WTC11 (cell line): ENCODE measurements at regions not wholly inside any gene's neighbourhood (a gene's known extent, or its start where the extent isn't known, plus 50 kb on each side); places are given as distances from the start of the nearest gene placed in this dataset.

Experiments
- ATAC-seq: fragments of 200-7000 bp; cut with Tn5 transposase; 2 replicates; pipeline ENCODE4 v1.10.0; 2021; ENCODE audit warnings: mild to moderate bottlenecking, moderate library complexity
- CTCF ChIA-PET: fragments of 300-600 bp; sonication (Branson Sonifier 250); formaldehyde crosslinking; loops from one replicate; lab custom pipeline; 2021; ENCODE audit warnings: antibody characterized with exemption; lab: Charles Lee
- POLR2A ChIA-PET: fragments of 350-600 bp; sonication (Branson Sonifier 250); formaldehyde crosslinking; loops from one replicate; lab custom pipeline; 2021; ENCODE audit warnings: antibody characterized with exemption; lab: Charles Lee
- DNase-seq: peaks from one replicate; pipeline ENCODE4 v3.0.0; 2021; ENCODE audit warnings: low spot score
- H3K27ac Mint-ChIP-seq: 2 replicates; pipeline ENCODE4 v1.8.0; 2021; ENCODE audit warnings: mixed read lengths
- H3K27me3 Mint-ChIP-seq: 2 replicates; pipeline ENCODE4 v1.8.0; 2021; ENCODE audit warnings: low read depth, mild to moderate bottlenecking, moderate library complexity, mixed read lengths
- H3K36me3 Mint-ChIP-seq: 2 replicates; pipeline ENCODE4 v1.8.0; 2021; ENCODE audit warnings: mixed read lengths
- H3K4me1 Mint-ChIP-seq: 2 replicates; pipeline ENCODE4 v1.8.0; 2022; ENCODE audit warnings: mixed read lengths
- H3K4me3 Mint-ChIP-seq: 2 replicates; pipeline ENCODE4 v1.8.0; 2021; ENCODE audit warnings: mild to moderate bottlenecking, moderate library complexity, mixed read lengths
- H3K9me3 Mint-ChIP-seq: 2 replicates; pipeline ENCODE4 v1.8.0; 2021; ENCODE audit warnings: mixed read lengths
- CBFB ChIP-seq: sonication (generic); formaldehyde crosslinking; IDR thresholded peaks from 2 replicates; pipeline ENCODE4 v1.8.1; 2022; ENCODE audit warnings: mild to moderate bottlenecking, low read depth, missing genetic modification reagents
- GTF2I ChIP-seq: fragments of 250-450 bp; sonication (Bioruptor Pico); conservative IDR thresholded peaks from 2 replicates; pipeline ENCODE4 v1.4.0; 2021; ENCODE audit warnings: mild to moderate bottlenecking
- NR2C2 ChIP-seq: sonication (generic); formaldehyde crosslinking; IDR thresholded peaks from 2 replicates; pipeline ENCODE4 v1.8.0; 2022; ENCODE audit warnings: mild to moderate bottlenecking, missing genetic modification reagents
- RORB ChIP-seq: fragments of 250-450 bp; sonication (Bioruptor Pico); IDR thresholded peaks from 2 replicates; pipeline ENCODE4 v1.9.0; 2021; ENCODE audit warnings: mild to moderate bottlenecking
- SP1 ChIP-seq: sonication (generic); formaldehyde crosslinking; conservative IDR thresholded peaks from 2 replicates; pipeline ENCODE4 v1.8.1; 2022; ENCODE audit warnings: missing genetic modification reagents
- ZNF671 ChIP-seq: fragments of 250-450 bp; sonication (Bioruptor Pico); IDR thresholded peaks from 2 replicates; pipeline ENCODE4 v1.8.0; 2021; ENCODE audit warnings: mild to moderate bottlenecking
- TF ChIP-seq, protein P1 (sequence below): sonication (generic); formaldehyde crosslinking; IDR thresholded peaks from 2 replicates; pipeline ENCODE4 v1.8.1; 2023; ENCODE audit warnings: mild to moderate bottlenecking, missing genetic modification reagents
- TF ChIP-seq, protein P2 (sequence below): fragments of 250-450 bp; sonication (Bioruptor Pico); conservative IDR thresholded peaks from 2 replicates; pipeline ENCODE4 v1.9.0; 2021; ENCODE audit warnings: mild to moderate bottlenecking
- TF ChIP-seq, protein P3 (sequence below): sonication (generic); formaldehyde crosslinking; IDR thresholded peaks from 2 replicates; pipeline ENCODE4 v1.8.1; 2023; ENCODE audit warnings: mild to moderate bottlenecking, missing genetic modification reagents, borderline replicate concordance
- TF ChIP-seq, protein P4 (sequence below): sonication (generic); formaldehyde crosslinking; conservative IDR thresholded peaks from 2 replicates; pipeline ENCODE4 v1.8.1; 2022; ENCODE audit warnings: mild to moderate bottlenecking, missing genetic modification reagents
- TF ChIP-seq, protein P5 (sequence below): sonication (generic); formaldehyde crosslinking; IDR thresholded peaks from 2 replicates; pipeline ENCODE4 v1.8.1; 2023; ENCODE audit warnings: mild to moderate bottlenecking, moderate library complexity, missing genetic modification reagents
- TF ChIP-seq, protein P6 (sequence below): sonication (generic); formaldehyde crosslinking; IDR thresholded peaks from 2 replicates; pipeline ENCODE4 v1.8.1; 2022; ENCODE audit warnings: mild to moderate bottlenecking, moderate library complexity, missing genetic modification reagents
- TF ChIP-seq, protein P7 (sequence below): fragments of 200-600 bp; IDR thresholded peaks from 2 replicates; pipeline ENCODE4 v1.8.0; 2022; ENCODE audit warnings: antibody characterized with exemption
- TF ChIP-seq, protein P8 (sequence below): sonication (generic); formaldehyde crosslinking; IDR thresholded peaks from 2 replicates; pipeline ENCODE4 v1.8.0; 2022; ENCODE audit warnings: mild to moderate bottlenecking, missing genetic modification reagents

DNA sequence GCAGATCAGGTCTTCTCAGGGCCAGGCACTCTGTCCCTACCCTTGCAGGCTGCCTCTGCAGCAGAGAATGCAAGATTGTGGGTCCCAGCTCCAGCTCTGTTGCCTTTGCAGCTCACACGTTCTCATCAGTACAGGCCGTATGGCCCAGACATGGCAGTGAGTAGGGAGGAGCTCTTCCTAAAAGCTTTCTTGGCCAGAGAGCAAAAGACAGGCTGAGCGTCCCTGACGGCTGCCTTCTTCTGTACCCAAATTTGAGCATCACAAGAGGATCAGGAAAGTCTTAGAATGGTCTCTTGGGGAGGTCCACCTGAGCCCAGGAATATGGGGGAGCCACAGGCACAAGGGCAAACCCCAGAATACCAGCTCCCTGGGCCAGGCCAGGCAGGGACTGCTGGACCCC lies 266.3 kb upstream of the ZMIZ1 start:
- Mint-ChIP-seq H3K36me3 (no peaks in the 10 kb centered on the region), H3K9me3 (no peaks in the 10 kb centered on the region), H3K27ac (no peak overlapping the region), H3K4me3 (no peak overlapping the region), H3K27me3 (peaks cover 11% of the 10 kb centered on the region), H3K4me1 (peaks cover 4% of the 10 kb centered on the region; the same call in 1 of the 2 replicates)
- no peak for DNase-seq
- ChIA-PET CTCF (interaction anchor here (1.3 kb wide), 1 partner anchor 400 kb away, joined by 3 read pairs; no protein-coding TSS in a partner anchor), POLR2A (no interaction called here)
- ATAC-seq, result no peak
- TF ChIP-seq, protein P1, sequence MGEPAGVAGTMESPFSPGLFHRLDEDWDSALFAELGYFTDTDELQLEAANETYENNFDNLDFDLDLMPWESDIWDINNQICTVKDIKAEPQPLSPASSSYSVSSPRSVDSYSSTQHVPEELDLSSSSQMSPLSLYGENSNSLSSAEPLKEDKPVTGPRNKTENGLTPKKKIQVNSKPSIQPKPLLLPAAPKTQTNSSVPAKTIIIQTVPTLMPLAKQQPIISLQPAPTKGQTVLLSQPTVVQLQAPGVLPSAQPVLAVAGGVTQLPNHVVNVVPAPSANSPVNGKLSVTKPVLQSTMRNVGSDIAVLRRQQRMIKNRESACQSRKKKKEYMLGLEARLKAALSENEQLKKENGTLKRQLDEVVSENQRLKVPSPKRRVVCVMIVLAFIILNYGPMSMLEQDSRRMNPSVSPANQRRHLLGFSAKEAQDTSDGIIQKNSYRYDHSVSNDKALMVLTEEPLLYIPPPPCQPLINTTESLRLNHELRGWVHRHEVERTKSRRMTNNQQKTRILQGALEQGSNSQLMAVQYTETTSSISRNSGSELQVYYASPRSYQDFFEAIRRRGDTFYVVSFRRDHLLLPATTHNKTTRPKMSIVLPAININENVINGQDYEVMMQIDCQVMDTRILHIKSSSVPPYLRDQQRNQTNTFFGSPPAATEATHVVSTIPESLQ, result no peak
- TF ChIP-seq ZNF671 (CRISPR knock-in tag), result no peak
- TF ChIP-seq SP1 (CRISPR knock-in tag), result no peak
- TF ChIP-seq GTF2I (CRISPR knock-in tag), result no peak
- no peak for TF ChIP-seq NR2C2 (CRISPR knock-in tag)
- TF ChIP-seq, protein P2, sequence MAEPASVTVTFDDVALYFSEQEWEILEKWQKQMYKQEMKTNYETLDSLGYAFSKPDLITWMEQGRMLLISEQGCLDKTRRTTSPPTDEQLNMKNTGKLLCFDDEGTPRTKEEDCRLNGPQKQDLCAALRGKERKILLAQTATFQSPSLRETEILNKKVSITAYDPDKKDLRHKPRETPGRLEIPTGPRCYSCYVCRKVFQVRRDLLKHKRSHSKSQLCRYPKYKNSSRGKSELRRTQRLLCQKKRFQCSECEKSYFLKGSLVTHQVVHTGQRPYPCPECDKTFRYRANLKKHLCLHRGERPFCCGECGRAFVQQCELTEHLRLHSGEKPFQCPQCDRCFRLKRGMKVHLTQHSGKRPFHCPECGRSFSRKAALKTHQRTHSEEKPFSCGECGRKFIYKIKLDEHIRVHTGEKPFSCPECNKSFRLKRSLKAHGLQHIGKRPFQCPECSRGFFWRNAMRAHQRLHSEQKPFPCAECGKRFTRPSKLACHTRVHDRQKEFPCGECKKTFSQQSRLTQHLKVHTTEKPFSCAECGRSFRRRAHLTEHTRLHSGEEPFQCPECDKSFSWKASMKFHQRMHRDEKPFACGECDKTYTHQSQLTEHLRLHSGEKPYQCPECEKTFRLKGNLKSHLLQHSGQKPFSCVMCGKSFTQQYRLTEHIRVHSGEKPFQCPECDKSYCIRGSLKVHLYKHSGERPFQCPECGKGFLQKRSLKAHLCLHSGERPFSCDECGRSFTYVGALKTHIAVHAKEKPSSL, result no peak
- TF ChIP-seq, protein P3, sequence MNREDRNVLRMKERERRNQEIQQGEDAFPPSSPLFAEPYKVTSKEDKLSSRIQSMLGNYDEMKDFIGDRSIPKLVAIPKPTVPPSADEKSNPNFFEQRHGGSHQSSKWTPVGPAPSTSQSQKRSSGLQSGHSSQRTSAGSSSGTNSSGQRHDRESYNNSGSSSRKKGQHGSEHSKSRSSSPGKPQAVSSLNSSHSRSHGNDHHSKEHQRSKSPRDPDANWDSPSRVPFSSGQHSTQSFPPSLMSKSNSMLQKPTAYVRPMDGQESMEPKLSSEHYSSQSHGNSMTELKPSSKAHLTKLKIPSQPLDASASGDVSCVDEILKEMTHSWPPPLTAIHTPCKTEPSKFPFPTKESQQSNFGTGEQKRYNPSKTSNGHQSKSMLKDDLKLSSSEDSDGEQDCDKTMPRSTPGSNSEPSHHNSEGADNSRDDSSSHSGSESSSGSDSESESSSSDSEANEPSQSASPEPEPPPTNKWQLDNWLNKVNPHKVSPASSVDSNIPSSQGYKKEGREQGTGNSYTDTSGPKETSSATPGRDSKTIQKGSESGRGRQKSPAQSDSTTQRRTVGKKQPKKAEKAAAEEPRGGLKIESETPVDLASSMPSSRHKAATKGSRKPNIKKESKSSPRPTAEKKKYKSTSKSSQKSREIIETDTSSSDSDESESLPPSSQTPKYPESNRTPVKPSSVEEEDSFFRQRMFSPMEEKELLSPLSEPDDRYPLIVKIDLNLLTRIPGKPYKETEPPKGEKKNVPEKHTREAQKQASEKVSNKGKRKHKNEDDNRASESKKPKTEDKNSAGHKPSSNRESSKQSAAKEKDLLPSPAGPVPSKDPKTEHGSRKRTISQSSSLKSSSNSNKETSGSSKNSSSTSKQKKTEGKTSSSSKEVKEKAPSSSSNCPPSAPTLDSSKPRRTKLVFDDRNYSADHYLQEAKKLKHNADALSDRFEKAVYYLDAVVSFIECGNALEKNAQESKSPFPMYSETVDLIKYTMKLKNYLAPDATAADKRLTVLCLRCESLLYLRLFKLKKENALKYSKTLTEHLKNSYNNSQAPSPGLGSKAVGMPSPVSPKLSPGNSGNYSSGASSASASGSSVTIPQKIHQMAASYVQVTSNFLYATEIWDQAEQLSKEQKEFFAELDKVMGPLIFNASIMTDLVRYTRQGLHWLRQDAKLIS, result no peak
- TF ChIP-seq, protein P4, sequence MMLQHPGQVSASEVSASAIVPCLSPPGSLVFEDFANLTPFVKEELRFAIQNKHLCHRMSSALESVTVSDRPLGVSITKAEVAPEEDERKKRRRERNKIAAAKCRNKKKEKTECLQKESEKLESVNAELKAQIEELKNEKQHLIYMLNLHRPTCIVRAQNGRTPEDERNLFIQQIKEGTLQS, result no peak
- TF ChIP-seq, protein P5, sequence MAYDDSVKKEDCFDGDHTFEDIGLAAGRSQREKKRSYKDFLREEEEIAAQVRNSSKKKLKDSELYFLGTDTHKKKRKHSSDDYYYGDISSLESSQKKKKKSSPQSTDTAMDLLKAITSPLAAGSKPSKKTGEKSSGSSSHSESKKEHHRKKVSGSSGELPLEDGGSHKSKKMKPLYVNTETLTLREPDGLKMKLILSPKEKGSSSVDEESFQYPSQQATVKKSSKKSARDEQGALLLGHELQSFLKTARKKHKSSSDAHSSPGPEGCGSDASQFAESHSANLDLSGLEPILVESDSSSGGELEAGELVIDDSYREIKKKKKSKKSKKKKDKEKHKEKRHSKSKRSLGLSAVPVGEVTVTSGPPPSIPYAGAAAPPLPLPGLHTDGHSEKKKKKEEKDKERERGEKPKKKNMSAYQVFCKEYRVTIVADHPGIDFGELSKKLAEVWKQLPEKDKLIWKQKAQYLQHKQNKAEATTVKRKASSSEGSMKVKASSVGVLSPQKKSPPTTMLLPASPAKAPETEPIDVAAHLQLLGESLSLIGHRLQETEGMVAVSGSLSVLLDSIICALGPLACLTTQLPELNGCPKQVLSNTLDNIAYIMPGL (CRISPR knock-in tag), result no peak
- TF ChIP-seq, protein P6, sequence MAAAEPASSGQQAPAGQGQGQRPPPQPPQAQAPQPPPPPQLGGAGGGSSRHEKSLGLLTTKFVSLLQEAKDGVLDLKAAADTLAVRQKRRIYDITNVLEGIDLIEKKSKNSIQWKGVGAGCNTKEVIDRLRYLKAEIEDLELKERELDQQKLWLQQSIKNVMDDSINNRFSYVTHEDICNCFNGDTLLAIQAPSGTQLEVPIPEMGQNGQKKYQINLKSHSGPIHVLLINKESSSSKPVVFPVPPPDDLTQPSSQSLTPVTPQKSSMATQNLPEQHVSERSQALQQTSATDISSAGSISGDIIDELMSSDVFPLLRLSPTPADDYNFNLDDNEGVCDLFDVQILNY (CRISPR knock-in tag), result no peak
- TF ChIP-seq RORB (CRISPR knock-in tag), result no peak
- TF ChIP-seq CBFB, result no peak

DNA sequence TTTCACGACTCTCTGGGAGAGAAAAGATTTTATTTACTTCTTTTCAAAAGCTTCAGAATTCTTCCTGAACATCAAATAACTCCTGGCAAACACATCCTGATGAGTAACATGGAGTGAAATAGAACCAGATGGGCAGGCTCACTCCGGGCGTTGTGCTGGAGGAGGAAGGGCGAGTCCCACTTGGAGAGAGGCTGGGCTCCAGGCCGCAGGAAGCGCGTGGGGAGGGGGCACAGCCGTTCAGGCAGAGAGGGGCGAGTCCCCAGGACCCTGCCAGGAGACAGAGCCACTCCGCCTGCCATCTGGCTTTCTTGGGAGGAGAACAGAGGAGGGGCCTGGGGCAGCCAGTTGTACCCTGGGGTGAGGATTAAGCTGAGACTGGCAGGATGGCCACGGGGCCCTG lies 265.9 kb upstream of the ZMIZ1 start:
- Mint-ChIP-seq H3K4me1 (peaks cover 4% of the 10 kb centered on the region; the same call in 1 of the 2 replicates), H3K4me3 (no peak overlapping the region), H3K27me3 (peaks cover 11% of the 10 kb centered on the region), H3K27ac (no peak overlapping the region), H3K36me3 (no peaks in the 10 kb centered on the region), H3K9me3 (no peaks in the 10 kb centered on the region)
- ATAC-seq, result no peak
- no peak for DNase-seq
- POLR2A ChIA-PET, result no interaction called here
- CTCF ChIA-PET, result interaction anchor here (1.3 kb wide), 1 partner anchor 400 kb away, joined by 3 read pairs; no protein-coding TSS in a partner anchor
- TF ChIP-seq ZNF671 (CRISPR knock-in tag), result no peak
- TF ChIP-seq, protein P7, sequence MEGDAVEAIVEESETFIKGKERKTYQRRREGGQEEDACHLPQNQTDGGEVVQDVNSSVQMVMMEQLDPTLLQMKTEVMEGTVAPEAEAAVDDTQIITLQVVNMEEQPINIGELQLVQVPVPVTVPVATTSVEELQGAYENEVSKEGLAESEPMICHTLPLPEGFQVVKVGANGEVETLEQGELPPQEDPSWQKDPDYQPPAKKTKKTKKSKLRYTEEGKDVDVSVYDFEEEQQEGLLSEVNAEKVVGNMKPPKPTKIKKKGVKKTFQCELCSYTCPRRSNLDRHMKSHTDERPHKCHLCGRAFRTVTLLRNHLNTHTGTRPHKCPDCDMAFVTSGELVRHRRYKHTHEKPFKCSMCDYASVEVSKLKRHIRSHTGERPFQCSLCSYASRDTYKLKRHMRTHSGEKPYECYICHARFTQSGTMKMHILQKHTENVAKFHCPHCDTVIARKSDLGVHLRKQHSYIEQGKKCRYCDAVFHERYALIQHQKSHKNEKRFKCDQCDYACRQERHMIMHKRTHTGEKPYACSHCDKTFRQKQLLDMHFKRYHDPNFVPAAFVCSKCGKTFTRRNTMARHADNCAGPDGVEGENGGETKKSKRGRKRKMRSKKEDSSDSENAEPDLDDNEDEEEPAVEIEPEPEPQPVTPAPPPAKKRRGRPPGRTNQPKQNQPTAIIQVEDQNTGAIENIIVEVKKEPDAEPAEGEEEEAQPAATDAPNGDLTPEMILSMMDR, result no peak
- TF ChIP-seq, protein P2, result no peak
- TF ChIP-seq, protein P8, sequence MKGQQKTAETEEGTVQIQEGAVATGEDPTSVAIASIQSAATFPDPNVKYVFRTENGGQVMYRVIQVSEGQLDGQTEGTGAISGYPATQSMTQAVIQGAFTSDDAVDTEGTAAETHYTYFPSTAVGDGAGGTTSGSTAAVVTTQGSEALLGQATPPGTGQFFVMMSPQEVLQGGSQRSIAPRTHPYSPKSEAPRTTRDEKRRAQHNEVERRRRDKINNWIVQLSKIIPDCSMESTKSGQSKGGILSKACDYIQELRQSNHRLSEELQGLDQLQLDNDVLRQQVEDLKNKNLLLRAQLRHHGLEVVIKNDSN (CRISPR knock-in tag), result no peak
- TF ChIP-seq, protein P3, result no peak
